Type B pancreatic cell (in vitro differentiated cells): ENCODE measurements at regions not wholly inside any gene's neighbourhood (a gene's known extent, or its start where the extent isn't known, plus 50 kb on each side); places are given as distances from the start of the nearest gene placed in this dataset. TPM values are rescaled to one million over a fixed set of nuclear protein-coding genes. Genes with fewer than 3 reads are reported as not detected.

ENCODE experiments used
- DNase-seq: peaks from one replicate; pipeline ENCODE4 v3.0.0; 2021; ENCODE audit warnings: mixed read lengths; ENCODE audit not compliant: unreplicated experiment; ENCODE audit errors: extremely low spot score
- H3K27ac Mint-ChIP-seq: 2 replicates; pipeline ENCODE4 v1.8.0; 2021; ENCODE audit warnings: mild to moderate bottlenecking, mixed read lengths
- H3K27me3 Mint-ChIP-seq: 2 replicates; pipeline ENCODE4 v1.8.0; 2021; ENCODE audit warnings: mixed read lengths
- H3K36me3 Mint-ChIP-seq: 2 replicates; pipeline ENCODE4 v1.8.0; 2021; ENCODE audit warnings: mixed read lengths
- H3K4me1 Mint-ChIP-seq: one replicate; pipeline ENCODE4 v1.8.0; 2021; ENCODE audit warnings: mixed read lengths; ENCODE audit not compliant: unreplicated experiment
- H3K4me3 Mint-ChIP-seq: 2 replicates; pipeline ENCODE4 v1.8.0; 2021; ENCODE audit warnings: mild to moderate bottlenecking, mixed read lengths
- H3K9me3 Mint-ChIP-seq: 2 replicates; pipeline ENCODE4 v1.8.0; 2021; ENCODE audit warnings: mixed read lengths
- CTCF ChIP-seq: fragments of 200-600 bp; sonication (generic); conservative IDR thresholded peaks from 2 replicates; pipeline ENCODE4 v1.5.0; 2021; ENCODE audit warnings: antibody characterized with exemption, mild to moderate bottlenecking
- microRNA-seq: library from miRNA; unstranded; fragments of <30 nt; microRNA quantifications from one replicate; pipeline ENCODE4, GENCODE V29; 2020

GRCh38 chr4:37188100-37188499 is 56.4 kb upstream of the NWD2 start:
- Mint-ChIP-seq H3K27me3 (peaks cover 3% of the 10 kb centered on the region), H3K36me3 (no peaks in the 10 kb centered on the region), H3K4me3 (no peak overlapping the region), H3K9me3 (peaks cover 3% of the 10 kb centered on the region), H3K27ac (no peak overlapping the region), H3K4me1 (no peaks in the 10 kb centered on the region)
- DNase-seq: no peak
- peak; percentile 61 for TF ChIP-seq CTCF

Small RNA genes in the stretch of these regions (microRNA-seq; reads per million reads assigned to microRNA genes)
- not detected for gene MIR1255B1
